Smooth muscle cell (in vitro differentiated cells): ENCODE measurements at regions not wholly inside any gene's neighbourhood (a gene's known extent, or its start where the extent isn't known, plus 50 kb on each side); places are given as distances from the start of the nearest gene placed in this dataset.
"Not testable (repeated sequence)": the region's sequence is repeated elsewhere in the genome, so short reads cannot be mapped to it uniquely, and the experiment has no call there.

Source experiments
- DNase-seq: peaks from one replicate; lab custom pipeline; 2025; ENCODE audit not compliant: unreplicated experiment; lab: John Stamatoyannopoulos, UW
- H2AFZ ChIP-seq: fragments of 200-600 bp; sonication (generic); 2 replicates; pipeline ENCODE4 v1.6.0; 2016; ENCODE audit warnings: antibody characterized with exemption, low read depth, mild to moderate bottlenecking
- H3F3A ChIP-seq: fragments of 200-600 bp; sonication (generic); 2 replicates; pipeline ENCODE4 v1.6.0; 2017; ENCODE audit warnings: antibody characterized with exemption, low read depth
- H3K27ac ChIP-seq: fragments of 200-600 bp; sonication (generic); 2 replicates; pipeline ENCODE4 v1.5.1; 2016; ENCODE audit warnings: low read depth, mild to moderate bottlenecking
- H3K27me3 ChIP-seq: fragments of 200-600 bp; sonication (generic); 2 replicates; pipeline ENCODE4 v1.6.1; 2016; ENCODE audit warnings: low read depth, mild to moderate bottlenecking
- H3K36me3 ChIP-seq: fragments of 200-600 bp; sonication (generic); 2 replicates; pipeline ENCODE4 v1.5.1; 2016; ENCODE audit warnings: low read depth
- H3K4me1 ChIP-seq: fragments of 200-600 bp; sonication (generic); 2 replicates; pipeline ENCODE4 v1.5.1; 2016; ENCODE audit warnings: low read depth
- H3K4me2 ChIP-seq: fragments of 200-600 bp; sonication (generic); 2 replicates; pipeline ENCODE4 v1.6.0; 2016; ENCODE audit warnings: mild to moderate bottlenecking
- H3K4me3 ChIP-seq: fragments of 200-600 bp; sonication (generic); 2 replicates; pipeline ENCODE4 v1.5.1; 2016; ENCODE audit warnings: mild to moderate bottlenecking
- H3K79me2 ChIP-seq: fragments of 200-600 bp; sonication (generic); 2 replicates; pipeline ENCODE4 v1.6.0; 2016; ENCODE audit warnings: low read depth, mild to moderate bottlenecking
- H3K9ac ChIP-seq: fragments of 200-600 bp; sonication (generic); 2 replicates; pipeline ENCODE4 v1.6.0; 2016; ENCODE audit warnings: low read depth
- H3K9me3 ChIP-seq: fragments of 200-600 bp; sonication (generic); replicated peaks from 2 replicates; pipeline ENCODE4 v1.5.1; 2016; ENCODE audit warnings: low read depth
- H4K20me1 ChIP-seq: fragments of 200-600 bp; sonication (generic); 2 replicates; pipeline ENCODE4 v1.6.0; 2016; ENCODE audit warnings: low read depth
- WGBS: methylation state at CpG from one replicate; pipeline ENCODE4 v1.1.7; 2016; ENCODE audit warnings: low lambda C conversion rate; 5-methylcytosine and 5-hydroxymethylcytosine counted together
- TF ChIP-seq, protein P1 (sequence below): fragments of 200-600 bp; sonication (generic); IDR thresholded peaks from 2 replicates; pipeline ENCODE4 v1.5.1; 2017; ENCODE audit warnings: borderline replicate concordance, mild to moderate bottlenecking, antibody characterized with exemption; ENCODE audit not compliant: insufficient read depth, poor library complexity, severe bottlenecking

DNA sequence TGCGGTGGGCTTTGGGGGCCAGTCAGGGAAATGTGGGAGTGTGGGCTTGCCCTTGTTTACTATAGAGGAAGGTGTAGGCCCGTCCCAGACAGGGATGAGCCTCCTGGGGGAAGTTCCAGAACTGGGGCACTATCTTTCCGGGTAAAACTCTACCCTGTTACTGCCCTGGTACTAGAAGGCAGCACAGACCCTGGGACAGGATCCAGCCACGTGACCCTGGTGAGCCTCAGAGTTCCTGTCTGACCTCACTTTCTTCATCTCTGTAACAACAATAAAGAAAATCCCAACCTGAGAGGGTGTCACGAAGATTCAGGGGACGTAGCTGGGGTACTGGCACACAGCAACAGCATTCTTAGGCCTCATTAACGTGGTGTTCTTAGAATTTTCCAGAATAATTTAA, 239.6 kb upstream of the FOXF1 start:
- Histone ChIP-seq H3K4me2 (no peak overlapping the region), H3K4me3 (no peak overlapping the region), H2AFZ (no peak overlapping the region), H3F3A (peaks cover 8% of the 10 kb centered on the region), H3K27ac (no peak overlapping the region), H3K36me3 (no peaks in the 10 kb centered on the region), H3K9me3 (no peaks in the 10 kb centered on the region), H3K27me3 (no peaks in the 10 kb centered on the region), H3K9ac (no peak overlapping the region), H3K79me2 (no peaks in the 10 kb centered on the region), H3K4me1 (no peaks in the 10 kb centered on the region), H4K20me1 (no peaks in the 10 kb centered on the region)
- TF ChIP-seq, protein P1, sequence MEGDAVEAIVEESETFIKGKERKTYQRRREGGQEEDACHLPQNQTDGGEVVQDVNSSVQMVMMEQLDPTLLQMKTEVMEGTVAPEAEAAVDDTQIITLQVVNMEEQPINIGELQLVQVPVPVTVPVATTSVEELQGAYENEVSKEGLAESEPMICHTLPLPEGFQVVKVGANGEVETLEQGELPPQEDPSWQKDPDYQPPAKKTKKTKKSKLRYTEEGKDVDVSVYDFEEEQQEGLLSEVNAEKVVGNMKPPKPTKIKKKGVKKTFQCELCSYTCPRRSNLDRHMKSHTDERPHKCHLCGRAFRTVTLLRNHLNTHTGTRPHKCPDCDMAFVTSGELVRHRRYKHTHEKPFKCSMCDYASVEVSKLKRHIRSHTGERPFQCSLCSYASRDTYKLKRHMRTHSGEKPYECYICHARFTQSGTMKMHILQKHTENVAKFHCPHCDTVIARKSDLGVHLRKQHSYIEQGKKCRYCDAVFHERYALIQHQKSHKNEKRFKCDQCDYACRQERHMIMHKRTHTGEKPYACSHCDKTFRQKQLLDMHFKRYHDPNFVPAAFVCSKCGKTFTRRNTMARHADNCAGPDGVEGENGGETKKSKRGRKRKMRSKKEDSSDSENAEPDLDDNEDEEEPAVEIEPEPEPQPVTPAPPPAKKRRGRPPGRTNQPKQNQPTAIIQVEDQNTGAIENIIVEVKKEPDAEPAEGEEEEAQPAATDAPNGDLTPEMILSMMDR: no peak
- DNase-seq: no peak
- 68% methylated on average over 7 of the region's 7 CpGs for WGBS

DNA sequence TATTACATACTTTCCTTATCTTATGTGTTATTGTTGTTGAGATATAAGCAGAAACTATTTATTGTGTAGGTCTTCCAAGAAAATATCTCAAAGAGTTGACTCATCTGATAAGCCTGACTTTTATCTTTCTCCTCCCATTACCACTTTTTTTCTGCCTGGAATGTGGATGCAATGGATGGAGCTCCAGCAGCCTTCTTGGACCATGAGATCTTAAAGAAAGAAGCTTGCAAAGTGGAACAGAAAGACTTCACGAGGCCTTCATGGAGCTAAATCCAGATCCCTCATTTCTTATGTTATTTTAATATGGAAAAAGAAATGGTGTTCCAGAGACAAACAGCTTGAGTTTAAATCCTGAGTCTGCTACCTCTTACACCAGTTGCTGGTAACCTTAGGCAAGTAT, 237.6 kb upstream of the FOXF1 start:
- Histone ChIP-seq H3F3A (peaks cover 8% of the 10 kb centered on the region), H2AFZ (no peak overlapping the region), H3K4me1 (no peaks in the 10 kb centered on the region), H3K79me2 (no peaks in the 10 kb centered on the region), H3K4me2 (no peak overlapping the region), H3K36me3 (no peaks in the 10 kb centered on the region), H3K9ac (no peak overlapping the region), H3K4me3 (no peak overlapping the region), H3K9me3 (no peaks in the 10 kb centered on the region), H4K20me1 (no peaks in the 10 kb centered on the region), H3K27me3 (peaks cover 8% of the 10 kb centered on the region), H3K27ac (no peak overlapping the region)
- DNase-seq: no peak
- 97% methylated on average over 1 of the region's 1 CpG for WGBS
- TF ChIP-seq, protein P1: no peak

DNA sequence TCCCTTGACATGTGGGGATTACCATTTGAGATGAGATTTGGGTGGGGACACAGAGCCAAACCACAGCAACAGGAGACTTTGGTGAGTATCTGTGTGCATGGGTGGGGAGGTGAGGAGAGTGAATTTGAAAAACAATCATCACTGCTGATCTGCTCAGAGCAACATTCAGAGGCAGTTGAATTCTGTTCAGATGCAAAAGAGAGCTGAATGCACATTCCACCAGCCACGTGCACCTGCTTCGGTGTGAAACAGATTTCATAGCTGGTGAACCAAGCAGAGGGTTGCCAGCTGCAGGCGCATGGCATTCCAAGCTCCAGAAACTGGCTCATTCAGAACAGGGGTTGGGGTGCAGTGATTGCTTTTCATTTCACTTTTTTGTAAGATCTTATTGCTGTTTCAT, 233.1 kb upstream of the FOXF1 start:
- H3K27me3 ChIP-seq: peaks cover 8% of the 10 kb centered on the region
- H3K79me2 ChIP-seq: no peaks in the 10 kb centered on the region
- peaks cover 7% of the 10 kb centered on the region for H3F3A ChIP-seq
- H4K20me1 ChIP-seq: no peaks in the 10 kb centered on the region
- no peak overlapping the region for H3K4me2 ChIP-seq
- TF ChIP-seq, protein P1: no peak
- DNase-seq: no peak
- H3K4me3 ChIP-seq: no peak overlapping the region
- no peak overlapping the region for H3K27ac ChIP-seq
- no peaks in the 10 kb centered on the region for H3K36me3 ChIP-seq
- H3K4me1 ChIP-seq: no peaks in the 10 kb centered on the region
- no peak overlapping the region for H3K9ac ChIP-seq
- 59% methylated on average over 3 of the region's 3 CpGs for WGBS
- H3K9me3 ChIP-seq: no peaks in the 10 kb centered on the region
- no peak overlapping the region for H2AFZ ChIP-seq

DNA sequence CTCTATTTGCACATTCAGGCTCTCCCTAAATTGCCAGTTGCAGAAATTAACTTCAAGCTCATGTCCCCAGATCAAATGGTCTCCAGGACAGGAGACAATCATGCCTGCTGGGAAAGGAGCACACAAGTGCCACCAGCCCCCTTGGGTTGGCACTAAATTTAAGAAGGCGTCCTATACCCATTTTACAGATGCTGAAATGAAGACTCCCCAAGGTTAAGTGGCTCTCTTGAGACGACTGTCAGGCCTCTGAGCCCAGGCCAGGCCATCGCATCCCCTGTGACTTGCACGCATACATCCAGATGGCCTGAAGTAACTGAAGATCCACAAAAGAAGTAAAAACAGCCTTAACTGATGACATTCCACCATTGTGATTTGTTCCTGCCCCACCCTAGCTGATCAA, 232.5 kb upstream of the FOXF1 start:
- not testable (repeated sequence) for DNase-seq, H3K27ac ChIP-seq, H3K4me2 ChIP-seq, H3K4me1 ChIP-seq, H3K27me3 ChIP-seq, H3K79me2 ChIP-seq, H3K4me3 ChIP-seq, H3K9me3 ChIP-seq, H4K20me1 ChIP-seq, H3K9ac ChIP-seq, H3F3A ChIP-seq, H2AFZ ChIP-seq, H3K36me3 ChIP-seq
- WGBS: 87% methylated on average over 4 of the region's 4 CpGs
